ENCODE measurements at regions not wholly inside any gene's neighbourhood (a gene's known extent, or its start where the extent isn't known, plus 50 kb on each side); places are given as distances from the start of the nearest gene placed in this dataset.
"Not testable (repeated sequence)": the region's sequence is repeated elsewhere in the genome, so short reads cannot be mapped to it uniquely, and the experiment has no call there.

DNA sequence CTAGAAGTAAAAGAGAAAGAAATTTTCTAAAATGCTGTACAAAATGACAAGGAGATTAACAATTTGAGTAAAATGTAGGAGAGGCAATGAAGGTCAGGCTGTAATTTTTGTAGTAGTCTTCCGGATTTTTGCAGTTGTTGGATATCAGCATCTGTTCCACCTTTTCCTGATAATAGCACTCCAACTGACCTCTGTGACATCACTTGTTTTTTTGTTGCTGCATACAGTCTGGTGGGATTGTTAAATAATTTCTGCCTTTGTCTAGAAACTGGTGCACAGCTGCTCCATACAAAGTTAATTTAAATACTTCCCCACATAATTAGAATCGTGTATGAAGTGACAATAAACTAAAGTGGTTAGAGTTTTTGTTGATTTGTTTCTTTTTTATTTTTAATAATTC, 731.4 kb downstream of the PLOD2 start:
- intact Hi-C loops (cut with DNase I) = no loop called here
- Histone ChIP-seq H3K9me3 (no peaks in the 10 kb centered on the region), H3K4me3 (no peak overlapping the region), H3K27ac (no peak overlapping the region), H3K27me3 (no peaks in the 10 kb centered on the region), H3K36me3 (no peaks in the 10 kb centered on the region), H3K4me1 (no peaks in the 10 kb centered on the region)
- DNase-seq (no peak), ATAC-seq (no peak), FAIRE-seq (no peak)
- 33 to 35% methylated on average over 2 of the region's 2 CpGs for WGBS, 2 donors
- TF ChIP-seq, protein P1, sequence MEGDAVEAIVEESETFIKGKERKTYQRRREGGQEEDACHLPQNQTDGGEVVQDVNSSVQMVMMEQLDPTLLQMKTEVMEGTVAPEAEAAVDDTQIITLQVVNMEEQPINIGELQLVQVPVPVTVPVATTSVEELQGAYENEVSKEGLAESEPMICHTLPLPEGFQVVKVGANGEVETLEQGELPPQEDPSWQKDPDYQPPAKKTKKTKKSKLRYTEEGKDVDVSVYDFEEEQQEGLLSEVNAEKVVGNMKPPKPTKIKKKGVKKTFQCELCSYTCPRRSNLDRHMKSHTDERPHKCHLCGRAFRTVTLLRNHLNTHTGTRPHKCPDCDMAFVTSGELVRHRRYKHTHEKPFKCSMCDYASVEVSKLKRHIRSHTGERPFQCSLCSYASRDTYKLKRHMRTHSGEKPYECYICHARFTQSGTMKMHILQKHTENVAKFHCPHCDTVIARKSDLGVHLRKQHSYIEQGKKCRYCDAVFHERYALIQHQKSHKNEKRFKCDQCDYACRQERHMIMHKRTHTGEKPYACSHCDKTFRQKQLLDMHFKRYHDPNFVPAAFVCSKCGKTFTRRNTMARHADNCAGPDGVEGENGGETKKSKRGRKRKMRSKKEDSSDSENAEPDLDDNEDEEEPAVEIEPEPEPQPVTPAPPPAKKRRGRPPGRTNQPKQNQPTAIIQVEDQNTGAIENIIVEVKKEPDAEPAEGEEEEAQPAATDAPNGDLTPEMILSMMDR (IDR thresholded peaks at IDR 0.05) = no peak

DNA sequence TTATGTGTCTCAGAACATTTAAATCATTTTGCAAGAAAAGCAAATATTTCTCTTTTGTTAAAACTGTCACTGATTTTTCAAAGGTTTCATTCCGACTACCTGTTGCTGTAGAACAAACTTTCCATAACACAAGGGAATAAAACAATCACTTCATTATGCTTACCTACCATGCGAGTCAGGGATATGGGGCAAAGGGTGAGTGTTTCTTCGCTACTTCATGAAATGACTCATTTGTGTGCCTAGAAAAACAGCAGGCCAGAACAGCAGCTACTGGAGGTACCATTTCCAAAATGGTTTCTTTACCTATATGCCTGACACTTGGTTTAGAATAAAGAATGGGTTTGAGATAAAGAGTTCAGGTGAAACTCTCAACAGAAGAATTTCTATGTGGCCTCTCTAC, 712.5 kb downstream of the PLOD2 start:
- Histone ChIP-seq H3K36me3 (no peaks in the 10 kb centered on the region), H3K4me3 (no peak overlapping the region), H3K9me3 (no peaks in the 10 kb centered on the region), H3K27me3 (no peaks in the 10 kb centered on the region), H3K27ac (no peak overlapping the region), H3K4me1 (no peaks in the 10 kb centered on the region)
- TF ChIP-seq, protein P1 (IDR thresholded peaks at IDR 0.05) = no peak
- intact Hi-C loops (cut with DNase I) = no loop called here
- ATAC-seq (no peak), DNase-seq (no peak), FAIRE-seq (no peak)
- WGBS, 2 donors = 48 to 54% methylated on average over 3 of the region's 3 CpGs

DNA sequence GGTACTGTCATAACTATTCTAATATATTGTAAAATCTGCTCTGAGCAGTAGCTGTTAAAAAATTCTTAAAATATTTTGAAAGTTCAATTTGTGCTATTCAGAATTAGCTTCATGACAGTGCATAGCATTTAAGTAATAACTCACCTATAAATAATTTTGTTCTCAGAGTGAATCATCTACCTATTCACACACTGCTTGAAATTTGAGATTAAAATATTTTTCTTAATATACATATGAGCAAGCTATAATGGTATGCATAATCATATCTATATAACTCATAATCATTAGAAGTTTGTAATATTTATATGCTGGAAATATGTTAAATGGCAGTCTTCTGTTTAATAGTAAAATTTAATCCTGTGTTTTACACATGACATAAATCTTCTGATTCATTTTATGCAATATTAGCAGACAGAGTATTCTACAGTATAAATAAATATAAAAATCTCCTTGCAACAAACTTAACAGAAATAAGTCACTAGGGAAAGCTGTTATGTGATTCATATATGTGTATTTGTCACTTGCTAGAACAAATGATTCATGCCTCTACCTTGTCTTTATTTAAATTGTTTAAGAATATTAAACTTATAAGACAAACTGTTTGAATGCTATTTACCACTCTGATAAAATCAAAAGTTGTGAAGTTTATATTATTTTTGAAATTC, 710.8 kb downstream of the PLOD2 start:
- H3K4me3 ChIP-seq = no peak overlapping the region
- ATAC-seq (no peak), DNase-seq (no peak), FAIRE-seq (peak; percentile 63)
- H3K4me1 ChIP-seq = no peaks in the 10 kb centered on the region
- intact Hi-C loops (cut with DNase I) = no loop called here
- no peak overlapping the region for H3K27ac ChIP-seq
- no peaks in the 10 kb centered on the region for H3K9me3 ChIP-seq
- TF ChIP-seq, protein P1 (IDR thresholded peaks at IDR 0.05) = no peak
- no peaks in the 10 kb centered on the region for H3K36me3 ChIP-seq
- no peaks in the 10 kb centered on the region for H3K27me3 ChIP-seq

DNA sequence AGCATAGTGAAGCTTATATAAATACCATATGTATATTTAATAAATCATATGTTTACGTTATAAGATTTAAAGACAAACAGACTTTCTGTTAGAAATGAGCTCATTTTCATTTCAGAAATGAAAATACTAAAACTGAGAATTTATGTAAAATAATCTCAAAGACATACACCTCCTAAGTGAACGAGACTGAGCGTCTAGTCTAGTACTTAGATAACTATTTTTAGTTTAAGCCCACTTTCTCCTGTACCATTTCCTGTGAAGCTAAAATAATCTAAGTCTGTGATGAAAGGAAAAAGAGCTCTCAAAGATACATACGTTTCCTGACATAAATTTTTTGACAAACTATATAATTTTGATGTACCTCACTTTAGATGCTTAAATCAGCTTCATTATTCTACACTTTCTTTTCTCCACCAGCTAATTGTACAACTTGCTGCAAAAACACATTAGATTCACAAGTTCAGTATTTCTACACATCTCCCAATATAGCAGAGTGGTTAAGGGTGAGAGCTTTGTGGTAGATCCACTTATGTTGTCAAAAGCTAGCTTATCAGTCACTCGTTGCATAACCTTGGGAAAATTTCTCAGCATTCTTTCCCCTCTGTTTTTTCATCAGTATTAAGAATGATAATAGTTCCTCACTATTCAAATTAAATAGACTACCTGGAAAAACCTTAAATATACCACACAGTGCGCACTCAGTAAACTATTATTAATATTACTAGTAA, 703.0 kb downstream of the PLOD2 start:
- no peaks in the 10 kb centered on the region for H3K9me3 ChIP-seq
- intact Hi-C loops (cut with DNase I) = no loop called here
- no peak for ATAC-seq
- no peak for DNase-seq
- no peaks in the 10 kb centered on the region for H3K4me1 ChIP-seq
- no peaks in the 10 kb centered on the region for H3K36me3 ChIP-seq
- H3K27ac ChIP-seq = no peak overlapping the region
- no peaks in the 10 kb centered on the region for H3K27me3 ChIP-seq
- no peak for FAIRE-seq
- no peak overlapping the region for H3K4me3 ChIP-seq
- TF ChIP-seq, protein P1 (IDR thresholded peaks at IDR 0.05) = no peak
- WGBS, 2 donors = 53 to 65% methylated on average over 6 of the region's 6 CpGs

DNA sequence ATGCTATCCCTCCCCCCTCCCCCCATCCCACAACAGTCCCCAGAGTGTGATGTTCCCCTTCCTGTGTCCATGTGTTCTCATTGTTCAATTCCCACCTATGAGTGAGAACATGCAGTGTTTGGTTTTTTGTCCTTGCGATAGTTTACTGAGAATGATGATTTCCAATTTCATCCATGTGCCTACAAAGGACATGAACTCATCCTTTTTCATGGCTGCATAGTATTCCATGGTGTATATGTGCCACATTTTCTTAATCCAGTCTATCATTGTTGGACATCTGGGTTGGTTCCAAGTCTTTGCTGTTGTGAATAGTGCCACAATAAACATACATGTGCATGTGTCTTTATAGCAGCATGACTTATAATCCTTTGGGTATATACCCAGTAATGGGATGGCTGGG, 701.3 kb downstream of the PLOD2 start:
- H3K27me3 ChIP-seq; ATAC-seq; H3K27ac ChIP-seq; DNase-seq; FAIRE-seq; H3K9me3 ChIP-seq; H3K36me3 ChIP-seq; H3K4me1 ChIP-seq; intact Hi-C loops (cut with DNase I); H3K4me3 ChIP-seq: not testable (repeated sequence)
- 91% methylated on average over 1 of the region's 1 CpG; no CpG with 5 or more reads in 1 of the 2 donors for WGBS, 2 donors
